HG02884 (cell line): ENCODE measurements at regions not wholly inside any gene's neighbourhood (a gene's known extent, or its start where the extent isn't known, plus 50 kb on each side); places are given as distances from the start of the nearest gene placed in this dataset.

ENCODE experiments used
- ATAC-seq: cut with Tn5 transposase; IDR thresholded peaks from one replicate; pipeline ENCODE4 v1.9.1; 2021; ENCODE audit warnings: mild to moderate bottlenecking, moderate library complexity; ENCODE audit not compliant: unreplicated experiment

- ATAC-seq, result no peak
Measured at GRCh38 chr2:128368437-128369107, 49.9 kb upstream of the HS6ST1 start.

DNA sequence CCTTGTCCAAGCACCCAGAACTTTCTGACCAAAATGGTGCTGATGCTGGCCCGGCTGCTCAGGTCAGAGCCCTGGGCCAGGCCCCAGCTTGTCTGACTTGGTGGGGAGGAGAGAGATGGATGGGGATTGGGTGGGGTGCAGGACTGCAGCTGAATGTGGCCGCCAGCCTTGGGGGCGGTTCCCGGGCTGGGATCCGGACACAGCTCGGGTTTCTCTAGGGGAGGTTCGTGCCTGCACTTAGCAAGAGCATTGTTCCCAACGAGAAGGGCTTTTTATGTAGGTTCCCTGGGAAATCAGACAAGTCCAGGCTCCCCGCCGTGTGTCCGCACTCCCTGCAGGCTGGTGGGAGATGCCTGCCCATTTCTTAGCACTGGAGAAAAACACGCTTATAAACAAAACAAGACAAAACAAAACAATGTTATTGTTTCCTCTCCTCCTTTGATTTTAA is 50.5 kb upstream of the HS6ST1 start:
- ATAC-seq, result no peak

GRCh38 chr2:128369602-128370467 is 51.2 kb upstream of the HS6ST1 start:
- ATAC-seq, result no peak

- no peak for ATAC-seq
Measured at GRCh38 chr2:128370468-128371247, 52.0 kb upstream of the HS6ST1 start.

DNA sequence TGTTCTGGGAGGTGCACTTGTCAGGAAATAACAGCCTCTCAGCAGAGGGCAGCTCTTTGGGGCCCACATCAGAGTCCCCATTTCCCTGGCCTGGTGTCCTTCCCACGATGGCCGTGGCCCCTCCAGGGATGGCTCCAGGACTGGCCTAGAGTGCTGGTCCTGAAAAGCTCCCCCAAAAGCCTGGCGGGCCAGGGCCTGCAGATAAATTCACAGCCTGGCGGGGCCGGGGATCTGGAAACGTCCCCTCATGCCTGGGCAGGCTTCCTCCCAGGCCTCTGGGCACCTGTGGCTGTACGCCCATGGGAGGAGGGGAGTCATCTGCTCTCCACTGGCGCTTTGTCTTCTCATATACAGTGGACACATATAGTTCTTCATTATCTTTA is 52.6 kb upstream of the HS6ST1 start:
- no peak for ATAC-seq

GRCh38 chr2:128371648-128372345 is 53.1 kb upstream of the HS6ST1 start:
- no peak for ATAC-seq

- no peak for ATAC-seq
Measured at GRCh38 chr2:128372621-128373341, 54.1 kb upstream of the HS6ST1 start.

DNA sequence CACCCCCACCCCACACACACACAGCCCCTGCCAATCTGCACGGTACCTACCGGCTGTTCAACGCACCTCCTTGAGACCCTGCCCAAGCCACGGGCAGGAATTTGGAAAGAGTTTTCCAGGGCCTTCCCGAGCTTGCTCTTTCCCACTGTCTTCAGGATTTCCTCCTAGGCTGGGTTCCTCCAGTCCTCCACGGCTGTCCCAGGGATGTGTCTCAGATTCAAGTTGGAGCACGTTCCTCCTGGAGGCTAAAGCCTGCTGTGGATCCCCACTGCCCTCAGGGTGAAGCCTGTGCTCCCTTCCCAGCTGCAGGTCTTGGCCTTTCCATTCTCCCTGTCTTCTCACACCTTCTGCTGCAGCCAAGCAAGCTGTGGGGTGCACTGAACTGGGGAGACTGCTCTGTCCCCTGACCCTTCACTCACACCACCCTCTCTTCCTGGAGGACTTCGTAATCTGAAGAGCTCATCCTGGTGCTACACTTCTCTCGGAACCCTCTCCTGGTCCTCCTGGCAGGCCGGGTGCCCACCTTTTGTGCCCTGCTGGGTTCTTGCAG is 54.9 kb upstream of the HS6ST1 start:
- ATAC-seq, result no peak

GRCh38 chr2:128374001-128374710 is 55.5 kb upstream of the HS6ST1 start:
- no peak for ATAC-seq

DNA sequence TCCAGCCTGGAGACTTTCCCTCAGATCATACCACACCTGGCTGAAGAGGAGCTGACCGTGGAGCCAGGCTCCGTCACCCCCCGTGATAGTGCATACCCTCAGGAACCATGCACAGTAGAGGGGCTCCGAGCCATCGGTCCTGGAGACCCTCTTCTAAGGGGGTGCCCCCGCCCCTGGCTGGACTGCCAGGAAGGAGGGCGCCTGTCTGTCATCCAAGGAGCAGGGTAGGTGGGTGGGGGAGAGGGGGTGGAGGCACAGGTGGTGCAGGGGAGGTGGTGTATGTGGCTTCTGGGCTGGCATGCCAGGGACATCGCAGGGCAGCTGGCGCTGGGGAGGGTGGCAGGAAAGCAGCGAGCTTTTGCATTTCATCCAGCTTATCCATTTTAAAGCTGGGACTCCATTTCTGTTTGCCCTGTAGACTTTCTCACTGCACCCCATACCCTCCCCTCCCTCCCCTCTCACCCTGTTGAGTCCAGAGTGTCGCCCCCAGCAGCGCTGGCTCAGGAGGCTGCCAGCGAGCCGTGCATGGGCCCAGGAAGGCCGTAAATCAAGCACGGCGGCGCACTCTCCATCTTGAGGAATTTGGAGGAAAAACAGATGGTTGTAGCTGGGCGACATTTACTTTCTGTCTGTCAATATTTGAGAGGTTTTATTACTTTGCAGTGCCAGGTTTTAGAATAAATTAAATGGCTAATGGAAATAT is 56.2 kb upstream of the HS6ST1 start:
- ATAC-seq, result no peak

GRCh38 chr2:128375454-128375853 is 56.8 kb upstream of the HS6ST1 start:
- no peak for ATAC-seq

DNA sequence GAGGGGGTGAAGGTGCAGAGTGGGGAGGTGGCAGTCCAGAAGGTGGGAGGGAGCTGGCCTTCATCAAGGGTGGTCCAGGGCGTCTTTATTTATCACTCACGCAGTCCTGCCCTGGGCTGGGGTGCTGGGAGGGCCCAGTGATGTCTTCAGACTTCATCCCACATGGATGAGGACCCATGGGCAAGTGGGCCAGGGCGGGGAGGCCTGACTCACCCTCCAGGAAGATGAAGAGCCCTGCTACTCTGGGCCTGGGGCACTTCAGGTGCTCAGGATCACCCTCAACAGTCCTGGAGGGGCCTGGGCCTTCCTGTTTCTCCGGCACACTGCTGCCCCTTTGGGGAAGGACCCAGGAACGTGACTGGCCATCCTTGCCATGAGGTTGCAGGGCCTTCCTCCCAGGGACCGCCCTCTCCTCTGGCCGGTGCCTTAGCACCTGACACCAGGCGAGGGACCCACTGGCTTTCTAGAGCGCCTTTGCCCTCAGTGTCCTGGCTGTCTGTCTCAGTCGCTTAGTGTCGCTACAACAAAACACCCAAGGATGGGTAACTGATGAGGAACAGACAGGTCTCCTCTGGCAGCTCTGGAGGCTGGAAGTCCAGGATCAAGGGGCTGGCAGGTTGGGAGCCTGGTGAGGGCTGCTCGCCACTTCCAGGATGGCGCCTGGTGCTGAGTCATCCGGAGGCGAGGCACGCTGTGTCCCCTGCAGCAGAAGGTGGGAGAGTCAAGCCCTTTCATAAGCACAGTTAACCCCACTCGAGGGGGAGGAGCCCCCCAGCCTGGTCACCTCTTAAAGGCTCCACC is 57.8 kb upstream of the HS6ST1 start:
- ATAC-seq, result no peak

DNA sequence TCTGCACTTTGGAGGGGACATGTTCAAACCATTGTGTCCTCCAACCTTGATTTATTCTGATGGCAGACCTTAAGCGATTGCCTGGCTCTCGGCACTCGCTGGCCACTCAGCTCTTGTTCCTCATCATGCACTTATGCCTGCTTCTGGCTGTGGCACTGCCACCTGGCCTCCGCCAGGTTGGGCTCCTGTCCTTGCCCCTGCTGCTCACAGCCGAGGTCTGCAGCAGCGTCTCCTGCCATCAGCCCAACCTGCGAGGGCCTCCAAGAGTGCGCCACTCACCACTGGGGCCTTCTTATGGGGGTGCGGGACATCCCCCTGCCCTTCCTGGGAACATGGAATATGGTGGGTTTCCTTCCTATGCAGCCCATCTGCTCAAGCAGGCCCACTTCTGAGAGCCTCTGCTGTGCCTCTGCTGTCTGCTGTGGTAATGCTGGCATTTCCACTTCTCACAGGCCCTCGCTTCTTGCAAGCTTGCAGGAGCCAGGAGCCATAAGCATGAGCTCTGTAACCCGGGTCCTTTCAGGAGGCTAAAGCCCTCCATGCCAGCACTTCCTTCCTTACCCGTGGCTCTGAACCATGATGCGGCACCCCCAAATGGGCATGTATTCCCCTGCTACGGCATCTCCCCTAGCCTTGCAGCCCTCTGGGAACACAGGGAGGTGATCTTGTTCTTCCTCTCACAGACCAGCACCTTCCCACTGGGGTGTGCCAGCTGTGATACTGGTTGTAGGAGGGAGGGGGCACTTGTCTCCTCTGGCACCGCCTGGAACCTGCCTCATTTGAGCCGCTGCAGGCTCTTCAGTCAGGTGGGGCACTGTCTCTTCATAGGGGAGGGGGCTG is 58.6 kb upstream of the HS6ST1 start:
- no peak for ATAC-seq

DNA sequence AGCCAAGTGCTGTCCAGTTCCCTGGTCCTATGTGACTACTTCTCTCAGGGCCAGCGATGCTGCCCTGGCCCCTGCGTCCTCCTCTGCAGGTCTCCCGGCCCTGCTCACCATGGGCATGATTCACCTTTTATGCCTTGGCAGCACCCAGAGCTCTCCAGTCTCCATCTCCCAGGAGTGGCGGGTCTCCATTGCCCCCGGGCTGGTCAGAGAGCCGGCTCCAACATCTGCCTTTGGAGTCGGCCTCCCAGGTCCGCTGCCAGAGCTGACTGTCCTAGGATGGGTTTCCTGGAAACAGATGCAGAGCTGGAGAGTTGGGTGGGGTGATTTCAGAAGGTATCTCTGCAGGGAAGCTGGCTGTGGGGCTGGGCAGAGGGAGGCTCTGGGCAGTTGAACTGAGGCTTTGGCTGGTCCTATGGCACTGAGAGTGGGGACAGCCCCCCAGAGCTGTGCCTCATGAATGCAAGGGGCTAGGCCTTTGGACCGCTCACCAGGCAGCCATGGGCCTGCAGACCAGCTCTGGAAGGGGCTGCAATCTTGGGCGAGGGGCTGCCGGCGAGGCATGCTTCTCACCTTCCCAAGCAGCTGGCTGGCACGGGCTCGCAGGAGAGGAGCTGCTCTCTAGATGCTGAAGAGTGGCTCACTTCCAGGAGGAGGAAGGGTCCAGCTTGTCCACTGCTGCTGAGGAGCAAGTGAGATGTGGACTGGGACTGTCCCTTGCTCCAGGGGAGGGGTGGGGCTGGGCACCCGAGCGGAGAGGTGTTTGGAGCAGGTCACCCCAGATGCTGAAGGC is 59.8 kb upstream of the HS6ST1 start:
- ATAC-seq, result no peak

- ATAC-seq, result no peak
Measured at GRCh38 chr2:128379021-128380015, 60.6 kb upstream of the HS6ST1 start.
